Thymus (tissue), 11 donors: ENCODE measurements at regions not wholly inside any gene's neighbourhood (a gene's known extent, or its start where the extent isn't known, plus 50 kb on each side); places are given as distances from the start of the nearest gene placed in this dataset.

Source experiments
- DNase-seq, 9 donors: peaks; one replicate each; pipeline ENCODE4 v3.0.0-alpha.2; 2013; ENCODE audit warnings: low spot score in 9 of 9, low read depth in 6 of 9, missing footprints in 1 of 9
- H3K27ac ChIP-seq, 2 donors: one replicate each; pipeline ENCODE4 v1.5.1; 2013; ENCODE audit warnings: control low read depth in 1 of 2, low read depth in 1 of 2, low read length in 1 of 2, mild to moderate bottlenecking in 1 of 2, moderate library complexity in 1 of 2
- H3K27me3 ChIP-seq, 2 donors: one replicate each; pipeline ENCODE4 v1.5.1; 2013; ENCODE audit warnings: low read length in 1 of 2; ENCODE audit not compliant: control insufficient read depth in 2 of 2, insufficient read depth in 1 of 2
- H3K36me3 ChIP-seq, 2 donors: one replicate each; pipeline ENCODE4 v1.5.1; 2013; ENCODE audit warnings: low read length in 1 of 2, mild to moderate bottlenecking in 1 of 2, moderate library complexity in 1 of 2; ENCODE audit not compliant: control insufficient read depth in 2 of 2, insufficient read depth in 2 of 2
- H3K4me1 ChIP-seq, 2 donors: one replicate each; pipeline ENCODE4 v1.5.1; 2013; ENCODE audit warnings: low read length in 2 of 2; ENCODE audit not compliant: control insufficient read depth in 2 of 2, insufficient read depth in 2 of 2
- H3K4me3 ChIP-seq, 2 donors: one replicate each; pipeline ENCODE4 v1.5.1; 2013; ENCODE audit warnings: low read length in 2 of 2, control low read depth in 1 of 2, mild to moderate bottlenecking in 1 of 2
- H3K9me3 ChIP-seq, 2 donors: one replicate each; pipeline ENCODE4 v1.5.1; 2013; ENCODE audit warnings: low read length in 1 of 2, mild to moderate bottlenecking in 1 of 2; ENCODE audit not compliant: control insufficient read depth in 2 of 2, insufficient read depth in 1 of 2
- WGBS: extraction: QIAGEN DNeasy Blood & Tissue Kit; methylation state at CpG from one replicate; pipeline ENCODE4 v1.1.7; 2013; 5-methylcytosine and 5-hydroxymethylcytosine counted together
- donor health status: healthy.

DNA sequence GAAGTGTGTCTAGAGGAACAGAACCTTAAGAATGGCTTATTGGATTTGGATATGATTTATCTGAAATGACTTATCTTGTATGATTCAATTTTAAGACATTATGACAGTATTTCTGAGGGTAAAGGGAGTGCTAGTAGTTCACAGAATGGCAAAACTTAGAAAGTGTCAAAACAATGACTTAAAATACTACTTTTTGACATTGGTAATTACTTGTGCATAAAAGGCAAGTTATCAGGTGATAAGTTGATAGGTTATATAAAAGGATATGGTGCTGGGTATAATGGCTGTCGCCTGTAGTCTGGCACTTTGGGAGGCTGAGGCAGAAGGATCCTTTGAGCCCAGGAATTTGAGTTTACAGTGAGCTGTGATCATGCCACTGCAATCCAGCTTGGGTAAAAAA lies 494.4 kb downstream of the CDH9 start:
- Histone ChIP-seq H3K4me3 (no peak overlapping the region), H3K36me3 (no peaks in the 10 kb centered on the region), H3K4me1 (no peaks in the 10 kb centered on the region), H3K27ac (no peak overlapping the region), H3K9me3 (peaks cover 2 to 3% of the 10 kb centered on the region in 2 donors), H3K27me3 (no peaks in the 10 kb centered on the region)
- DNase-seq: no peak
- 89% methylated on average over 1 of the region's 1 CpG for WGBS

DNA sequence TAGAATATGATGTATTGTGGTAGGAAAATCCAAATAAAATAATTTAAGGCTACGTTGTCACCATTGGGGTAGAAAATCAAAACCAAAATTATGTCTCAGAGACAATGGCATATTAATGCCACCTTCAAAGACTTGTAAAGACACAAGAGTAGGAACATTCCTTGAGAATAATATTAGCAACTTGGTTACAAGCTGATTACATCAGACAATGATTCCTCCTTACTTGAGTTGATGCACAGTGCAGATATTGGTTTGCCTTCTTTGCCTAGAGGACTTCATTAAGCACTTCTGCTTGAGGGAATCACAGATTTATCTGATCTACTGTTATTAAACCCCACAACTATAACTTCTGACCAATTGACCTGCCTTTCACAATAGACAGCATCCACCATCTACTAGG lies 500.2 kb downstream of the CDH9 start:
- Histone ChIP-seq H3K27ac (no peak overlapping the region), H3K4me3 (no peak overlapping the region), H3K4me1 (no peaks in the 10 kb centered on the region), H3K9me3 (peaks cover 2 to 3% of the 10 kb centered on the region in 2 donors), H3K36me3 (no peaks in the 10 kb centered on the region), H3K27me3 (no peaks in the 10 kb centered on the region)
- WGBS: 92% methylated on average over 1 of the region's 1 CpG
- no peak for DNase-seq

DNA sequence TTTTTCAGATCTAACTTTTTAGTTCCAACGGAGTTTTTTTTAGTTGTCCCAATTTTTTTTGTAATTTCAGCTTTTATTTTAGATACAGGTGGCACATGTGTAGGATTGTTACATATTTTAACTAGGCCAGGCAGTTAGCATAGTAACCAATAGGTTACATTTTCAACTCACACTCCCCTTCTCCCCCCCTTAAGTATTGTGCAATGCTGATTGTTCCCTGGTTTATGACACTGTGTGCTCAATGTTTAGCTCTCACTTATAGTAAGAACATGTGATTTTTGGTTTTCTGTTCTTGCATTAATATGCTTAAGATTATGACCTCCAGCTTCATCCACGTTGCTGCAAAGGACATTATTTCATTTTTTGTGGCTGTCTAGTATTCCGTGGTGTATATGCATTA lies 503.2 kb downstream of the CDH9 start:
- no peak for DNase-seq
- H3K27me3 ChIP-seq: no peaks in the 10 kb centered on the region
- peaks cover 0 to 3% of the 10 kb centered on the region in 2 donors for H3K9me3 ChIP-seq
- 51% methylated on average over 3 of the region's 3 CpGs for WGBS
- no peaks in the 10 kb centered on the region for H3K36me3 ChIP-seq
- no peak overlapping the region for H3K27ac ChIP-seq
- no peak overlapping the region for H3K4me3 ChIP-seq
- H3K4me1 ChIP-seq: no peaks in the 10 kb centered on the region

DNA sequence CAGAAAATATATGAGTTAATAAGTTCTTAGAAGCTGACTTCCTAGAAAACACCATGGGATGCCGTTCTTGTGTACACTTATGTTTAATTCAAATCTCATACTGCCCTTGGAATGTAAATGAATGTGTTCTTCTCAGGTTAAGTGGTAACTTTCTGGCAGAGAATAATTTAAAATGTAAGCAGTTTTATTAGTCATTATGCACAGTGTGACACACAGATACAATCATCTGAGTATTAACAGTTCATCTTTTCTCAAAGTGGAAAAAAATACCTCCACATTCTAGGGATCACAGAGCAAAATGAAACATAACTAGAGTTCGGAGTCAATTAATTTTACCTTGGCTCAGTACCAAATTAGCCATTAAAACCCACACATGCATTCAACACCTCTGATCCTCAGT lies 508.1 kb downstream of the CDH9 start:
- Histone ChIP-seq H3K9me3 (peaks cover 0 to 6% of the 10 kb centered on the region in 2 donors), H3K27me3 (no peaks in the 10 kb centered on the region), H3K4me3 (no peak overlapping the region), H3K27ac (no peak overlapping the region), H3K4me1 (no peaks in the 10 kb centered on the region), H3K36me3 (no peaks in the 10 kb centered on the region)
- DNase-seq: no peak
- 90% methylated on average over 2 of the region's 2 CpGs for WGBS

DNA sequence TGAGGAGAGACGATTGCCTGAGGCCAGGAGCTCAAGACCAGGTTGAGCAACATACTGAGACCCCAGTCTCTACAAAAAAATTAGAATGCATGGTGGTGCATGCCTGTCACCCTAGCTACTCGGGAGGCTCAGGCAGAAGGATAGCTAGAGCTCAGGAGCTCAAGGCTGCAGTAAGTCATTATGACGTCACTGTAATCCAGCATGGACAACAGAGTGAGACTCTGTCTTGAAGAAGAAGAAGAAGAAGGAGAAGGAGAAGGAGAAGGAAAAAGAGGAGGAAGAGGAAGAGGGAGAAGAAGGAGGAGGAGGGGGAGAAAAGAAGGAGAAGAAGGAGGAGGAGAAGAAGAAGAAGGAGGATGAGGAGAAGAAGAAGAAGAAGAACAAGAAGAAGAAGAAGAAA lies 519.1 kb downstream of the CDH9 start:
- Histone ChIP-seq H3K27me3 (no peaks in the 10 kb centered on the region), H3K4me1 (no peaks in the 10 kb centered on the region), H3K9me3 (peaks cover 0 to 4% of the 10 kb centered on the region in 2 donors), H3K27ac (no peak overlapping the region), H3K36me3 (no peaks in the 10 kb centered on the region), H3K4me3 (no peak overlapping the region)
- no peak for DNase-seq
- WGBS: 58% methylated on average over 3 of the region's 3 CpGs

- Histone ChIP-seq H3K27me3 (no peaks in the 10 kb centered on the region), H3K36me3 (no peaks in the 10 kb centered on the region), H3K4me3 (no peak overlapping the region), H3K9me3 (no peaks in the 10 kb centered on the region), H3K4me1 (no peaks in the 10 kb centered on the region), H3K27ac (no peak overlapping the region)
- WGBS: 87% methylated on average over 5 of the region's 5 CpGs
- no peak for DNase-seq
Observed at GRCh38 chr5:26518065-26518464, 520.3 kb downstream of the CDH9 start.

DNA sequence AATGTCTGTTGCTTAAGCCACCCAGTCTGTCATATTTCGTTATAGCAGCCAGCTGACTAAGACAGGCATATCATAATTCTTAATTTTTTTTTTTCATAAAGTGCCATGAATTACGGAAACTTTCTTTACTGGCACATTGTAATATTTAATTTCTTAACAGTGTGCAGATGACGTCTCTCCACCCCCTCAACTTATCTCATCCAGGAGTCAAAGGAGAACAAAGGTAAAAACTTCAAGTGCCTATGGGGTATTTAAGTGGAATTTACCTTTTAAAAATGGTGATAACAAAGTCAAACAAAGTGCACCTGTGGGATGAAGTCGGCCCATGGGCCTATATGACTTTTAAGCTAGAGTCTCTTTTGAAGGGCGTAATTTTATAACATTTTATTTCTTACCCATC lies 539.4 kb downstream of the CDH9 start:
- WGBS: 88% methylated on average over 5 of the region's 5 CpGs
- Histone ChIP-seq H3K4me1 (no peaks in the 10 kb centered on the region), H3K36me3 (no peaks in the 10 kb centered on the region), H3K4me3 (no peak overlapping the region), H3K27ac (no peak overlapping the region), H3K9me3 (no peaks in the 10 kb centered on the region), H3K27me3 (no peaks in the 10 kb centered on the region)
- DNase-seq: no peak

GRCh38 chr5:26495437-26495836 lies 542.9 kb downstream of the CDH9 start:
- Histone ChIP-seq H3K4me1 (no peaks in the 10 kb centered on the region), H3K36me3 (no peaks in the 10 kb centered on the region), H3K4me3 (no peak overlapping the region), H3K9me3 (peaks cover 0 to 6% of the 10 kb centered on the region in 2 donors), H3K27me3 (no peaks in the 10 kb centered on the region), H3K27ac (no peak overlapping the region)
- WGBS: 93% methylated on average over 2 of the region's 2 CpGs
- no peak for DNase-seq

- H3K4me3 ChIP-seq: no peak overlapping the region
- no peaks in the 10 kb centered on the region for H3K36me3 ChIP-seq
- no peaks in the 10 kb centered on the region for H3K27me3 ChIP-seq
- H3K9me3 ChIP-seq: peaks cover 0 to 6% of the 10 kb centered on the region in 2 donors
- no peak for DNase-seq
- WGBS: 97% methylated on average over 2 of the region's 2 CpGs
- H3K27ac ChIP-seq: no peak overlapping the region
- no peaks in the 10 kb centered on the region for H3K4me1 ChIP-seq
Observed at GRCh38 chr5:26492906-26493459, 545.4 kb downstream of the CDH9 start.

GRCh38 chr5:26487553-26487952 lies 550.8 kb downstream of the CDH9 start:
- 94% methylated on average over 3 of the region's 3 CpGs for WGBS
- H3K9me3 ChIP-seq: peaks cover 0 to 11% of the 10 kb centered on the region in 2 donors
- no peaks in the 10 kb centered on the region for H3K36me3 ChIP-seq
- no peak for DNase-seq
- no peak overlapping the region for H3K4me3 ChIP-seq
- no peak overlapping the region for H3K27ac ChIP-seq
- H3K4me1 ChIP-seq: no peaks in the 10 kb centered on the region
- no peaks in the 10 kb centered on the region for H3K27me3 ChIP-seq
